Prostate gland (tissue), 2 donors: ENCODE measurements at regions not wholly inside any gene's neighbourhood (a gene's known extent, or its start where the extent isn't known, plus 50 kb on each side); places are given as distances from the start of the nearest gene placed in this dataset.

ENCODE experiments used
- CTCF ChIP-seq, 4 experiments: fragments of 200-600 bp in 2 of 4; fragments of 450-650 bp in 2 of 4; sonication (generic) in 2 of 4; IDR thresholded peaks; 1 replicate in 3 of 4; 2 replicates in 1 of 4; pipeline ENCODE4 v1.5.1; 2016 to 2019; ENCODE audit warnings: antibody characterized with exemption in 4 of 4, mild to moderate bottlenecking in 2 of 4, moderate library complexity in 2 of 4
- POLR2A ChIP-seq: fragments of 450-650 bp; IDR thresholded peaks from one replicate; pipeline ENCODE4 v1.6.1; 2016; ENCODE audit warnings: antibody characterized with exemption, mild to moderate bottlenecking
- POLR2AphosphoS5 ChIP-seq: sonication (generic); formaldehyde crosslinking; IDR thresholded peaks from one replicate; pipeline ENCODE4 v1.6.1; 2017; ENCODE audit warnings: antibody characterized with exemption

- no peak for TF ChIP-seq POLR2A
- TF ChIP-seq CTCF (IDR thresholded peaks at IDR 0.05), result no peak
- no peak for TF ChIP-seq POLR2AphosphoS5
Observed at GRCh38 chr13:97555034-97555433, 121.1 kb downstream of the RAP2A start.
